Chondrocyte (in vitro differentiated cells): ENCODE measurements at regions not wholly inside any gene's neighbourhood (a gene's known extent, or its start where the extent isn't known, plus 50 kb on each side); places are given as distances from the start of the nearest gene placed in this dataset.
"Not testable (repeated sequence)": the region's sequence is repeated elsewhere in the genome, so short reads cannot be mapped to it uniquely, and the experiment has no call there.

Source experiments
- DNase-seq: peaks from one replicate; pipeline ENCODE4 v3.0.0; 2021; ENCODE audit warnings: mixed read lengths, low spot score
- H3K27ac Mint-ChIP-seq: one replicate; pipeline ENCODE4 v1.8.0; 2021; ENCODE audit warnings: mild to moderate bottlenecking, moderate library complexity, mixed read lengths; ENCODE audit not compliant: unreplicated experiment
- H3K27me3 Mint-ChIP-seq: 2 replicates; pipeline ENCODE4 v1.8.0; 2021; ENCODE audit warnings: low read depth, mixed read lengths
- H3K36me3 Mint-ChIP-seq: 2 replicates; pipeline ENCODE4 v1.8.0; 2021; ENCODE audit warnings: low read depth, mixed read lengths
- H3K4me1 Mint-ChIP-seq: 2 replicates; pipeline ENCODE4 v1.8.0; 2021; ENCODE audit warnings: low read depth, mild to moderate bottlenecking, mixed read lengths
- H3K4me3 Mint-ChIP-seq: one replicate; pipeline ENCODE4 v1.8.0; 2021; ENCODE audit warnings: mild to moderate bottlenecking, moderate library complexity, mixed read lengths; ENCODE audit not compliant: unreplicated experiment
- H3K9me3 Mint-ChIP-seq: 2 replicates; pipeline ENCODE4 v1.8.0; 2021; ENCODE audit warnings: low read depth, mixed read lengths
- TF ChIP-seq, protein P1 (sequence below): fragments of 200-600 bp; sonication (generic); IDR thresholded peaks from 2 replicates; pipeline ENCODE4 v1.5.0; 2021; ENCODE audit warnings: antibody characterized with exemption, mild to moderate bottlenecking, moderate library complexity

DNA sequence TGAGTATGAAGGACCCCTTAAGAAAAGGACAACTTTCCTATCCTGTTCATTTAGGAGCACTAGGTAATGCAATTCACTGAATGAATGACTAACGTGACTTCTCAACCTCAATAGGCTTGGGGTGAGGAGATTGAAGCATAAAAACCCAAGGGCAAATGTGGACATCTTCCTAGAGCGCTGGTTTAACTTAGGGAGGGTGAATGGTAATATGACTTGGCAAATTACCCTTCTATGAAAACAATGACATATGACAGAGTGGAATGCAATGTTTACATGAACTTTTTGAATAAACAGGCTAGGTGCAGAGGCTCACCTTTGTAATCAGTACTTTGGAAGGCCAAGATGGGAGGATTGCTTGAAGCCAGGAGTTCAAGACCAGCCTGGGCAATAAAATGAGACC, 83.9 kb upstream of the ANK3 start:
- H3K27ac Mint-ChIP-seq: no peak overlapping the region
- H3K9me3 Mint-ChIP-seq: no peaks in the 10 kb centered on the region

DNA sequence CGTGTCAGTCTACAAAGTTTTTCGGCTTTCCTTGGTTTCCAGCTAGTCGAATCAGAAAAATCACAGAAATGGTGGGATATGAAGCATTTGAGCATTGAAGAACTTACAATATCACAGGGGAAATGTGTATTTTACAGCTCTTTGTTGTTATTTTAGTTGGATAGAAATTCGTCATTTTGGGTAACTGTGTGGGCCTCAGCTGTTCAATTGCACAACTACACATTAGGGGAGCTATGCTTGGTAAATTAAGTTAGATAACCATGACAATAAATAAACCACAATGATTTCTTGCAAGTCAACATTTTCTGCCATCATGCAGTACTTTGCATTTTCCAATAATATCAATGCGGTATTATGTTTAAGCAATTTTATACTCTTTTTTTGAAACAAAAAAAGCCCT, 80.4 kb upstream of the ANK3 start:
- Mint-ChIP-seq H3K4me3 (no peak overlapping the region), H3K36me3 (no peaks in the 10 kb centered on the region), H3K4me1 (peaks cover 22% of the 10 kb centered on the region), H3K27ac (no peak overlapping the region), H3K27me3 (no peaks in the 10 kb centered on the region), H3K9me3 (no peaks in the 10 kb centered on the region)
- TF ChIP-seq, protein P1, sequence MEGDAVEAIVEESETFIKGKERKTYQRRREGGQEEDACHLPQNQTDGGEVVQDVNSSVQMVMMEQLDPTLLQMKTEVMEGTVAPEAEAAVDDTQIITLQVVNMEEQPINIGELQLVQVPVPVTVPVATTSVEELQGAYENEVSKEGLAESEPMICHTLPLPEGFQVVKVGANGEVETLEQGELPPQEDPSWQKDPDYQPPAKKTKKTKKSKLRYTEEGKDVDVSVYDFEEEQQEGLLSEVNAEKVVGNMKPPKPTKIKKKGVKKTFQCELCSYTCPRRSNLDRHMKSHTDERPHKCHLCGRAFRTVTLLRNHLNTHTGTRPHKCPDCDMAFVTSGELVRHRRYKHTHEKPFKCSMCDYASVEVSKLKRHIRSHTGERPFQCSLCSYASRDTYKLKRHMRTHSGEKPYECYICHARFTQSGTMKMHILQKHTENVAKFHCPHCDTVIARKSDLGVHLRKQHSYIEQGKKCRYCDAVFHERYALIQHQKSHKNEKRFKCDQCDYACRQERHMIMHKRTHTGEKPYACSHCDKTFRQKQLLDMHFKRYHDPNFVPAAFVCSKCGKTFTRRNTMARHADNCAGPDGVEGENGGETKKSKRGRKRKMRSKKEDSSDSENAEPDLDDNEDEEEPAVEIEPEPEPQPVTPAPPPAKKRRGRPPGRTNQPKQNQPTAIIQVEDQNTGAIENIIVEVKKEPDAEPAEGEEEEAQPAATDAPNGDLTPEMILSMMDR: no peak
- DNase-seq: no peak

More for the DNA sequence above, 83.9 kb upstream of the ANK3 start:
- H3K4me1 Mint-ChIP-seq: peaks cover 3% of the 10 kb centered on the region
- no peak for DNase-seq
- TF ChIP-seq, protein P1: no peak
- H3K36me3 Mint-ChIP-seq: no peaks in the 10 kb centered on the region
- H3K27me3 Mint-ChIP-seq: peaks cover 3% of the 10 kb centered on the region
- no peak overlapping the region for H3K4me3 Mint-ChIP-seq

DNA sequence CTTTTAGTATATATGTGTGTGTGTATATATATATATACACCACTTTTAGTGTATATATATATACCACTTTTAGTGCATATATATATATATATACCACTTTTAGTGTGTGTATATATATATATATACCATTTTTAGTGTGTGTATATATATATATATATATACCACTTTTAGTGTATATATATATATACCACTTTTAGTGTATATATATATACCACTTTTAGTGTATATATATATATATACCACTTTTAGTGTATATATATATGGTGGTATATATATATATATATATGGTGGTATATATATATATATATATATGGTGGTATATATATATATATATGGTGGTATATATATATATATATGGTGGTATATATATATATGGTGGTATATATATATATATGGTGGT, 79.5 kb upstream of the ANK3 start:
- not testable (repeated sequence) for DNase-seq, H3K27me3 Mint-ChIP-seq, H3K9me3 Mint-ChIP-seq, H3K4me3 Mint-ChIP-seq, H3K27ac Mint-ChIP-seq, H3K36me3 Mint-ChIP-seq
- H3K4me1 Mint-ChIP-seq: peaks cover 29% of the 10 kb centered on the region

DNA sequence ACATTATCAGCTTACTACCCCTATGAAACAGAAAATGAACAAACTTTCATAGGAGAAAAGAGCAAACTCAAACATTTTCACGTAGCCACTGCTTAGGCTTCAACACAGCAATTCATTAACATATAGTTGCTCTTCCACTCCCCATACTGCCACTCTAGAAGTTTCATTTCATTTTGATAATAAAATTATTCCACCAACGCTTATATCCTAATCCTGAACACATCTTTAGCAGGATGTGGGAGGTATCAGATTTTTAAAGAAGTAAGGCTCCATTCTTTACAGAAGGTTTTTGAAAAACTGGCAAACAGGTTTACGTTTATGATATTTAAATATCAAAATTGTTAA, 77.5 kb upstream of the ANK3 start:
- Mint-ChIP-seq H3K4me1 (peaks cover 37% of the 10 kb centered on the region), H3K9me3 (no peaks in the 10 kb centered on the region), H3K27ac (no peak overlapping the region), H3K4me3 (no peak overlapping the region), H3K36me3 (no peaks in the 10 kb centered on the region), H3K27me3 (no peaks in the 10 kb centered on the region)
- TF ChIP-seq, protein P1: no peak
- no peak for DNase-seq

DNA sequence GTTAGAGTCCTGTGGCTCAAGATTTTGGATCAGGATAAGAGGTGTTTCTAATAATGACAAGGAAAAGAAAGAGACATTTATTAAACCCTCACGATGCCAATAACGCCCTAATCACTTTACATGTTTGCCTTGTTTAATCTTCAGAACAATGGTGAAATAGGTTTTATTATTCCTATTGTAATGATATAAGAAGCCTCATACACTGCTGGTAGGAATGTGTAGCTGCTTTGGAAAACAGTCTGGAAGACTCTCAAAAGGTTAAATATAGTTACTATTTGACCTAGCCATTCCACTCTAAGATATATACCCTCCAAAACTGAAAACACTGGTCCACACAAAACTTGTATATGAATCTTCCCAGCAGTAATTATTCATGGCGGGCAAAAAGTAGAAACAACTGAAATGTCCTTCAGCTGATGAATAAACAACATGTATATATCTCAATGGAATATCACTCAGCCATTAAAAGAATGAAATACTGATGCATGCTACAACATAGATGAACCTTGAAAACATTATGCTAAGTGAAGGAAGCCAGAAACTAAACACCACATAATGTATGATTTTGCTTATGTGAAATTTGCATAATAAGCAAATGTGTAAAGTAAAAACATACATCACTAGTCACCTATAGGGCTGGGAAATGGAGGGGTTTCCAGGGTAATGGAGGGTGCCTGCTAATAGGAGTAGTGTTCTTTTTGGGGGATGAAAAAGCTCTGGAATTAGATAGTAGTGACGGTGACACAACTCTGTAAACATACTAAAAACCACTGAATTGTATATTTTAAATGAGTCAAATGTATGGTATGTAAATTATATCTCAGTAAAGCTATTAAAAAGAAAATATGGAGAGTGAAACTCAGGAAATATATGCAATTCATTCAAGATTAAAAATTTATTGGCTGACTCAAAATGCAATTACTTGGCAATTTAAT, 76.9 kb upstream of the ANK3 start:
- Mint-ChIP-seq H3K4me1 (peaks cover 37% of the 10 kb centered on the region), H3K27ac (no peak overlapping the region), H3K27me3 (no peaks in the 10 kb centered on the region)

More for the DNA sequence above, 76.9 kb upstream of the ANK3 start:
- H3K9me3 Mint-ChIP-seq: no peaks in the 10 kb centered on the region
- H3K4me3 Mint-ChIP-seq: no peak overlapping the region
- H3K36me3 Mint-ChIP-seq: no peaks in the 10 kb centered on the region
- no peak for DNase-seq
- TF ChIP-seq, protein P1: peak; percentile 38
